ENCODE measurements at regions not wholly inside any gene's neighbourhood (a gene's known extent, or its start where the extent isn't known, plus 50 kb on each side); places are given as distances from the start of the nearest gene placed in this dataset.

DNA sequence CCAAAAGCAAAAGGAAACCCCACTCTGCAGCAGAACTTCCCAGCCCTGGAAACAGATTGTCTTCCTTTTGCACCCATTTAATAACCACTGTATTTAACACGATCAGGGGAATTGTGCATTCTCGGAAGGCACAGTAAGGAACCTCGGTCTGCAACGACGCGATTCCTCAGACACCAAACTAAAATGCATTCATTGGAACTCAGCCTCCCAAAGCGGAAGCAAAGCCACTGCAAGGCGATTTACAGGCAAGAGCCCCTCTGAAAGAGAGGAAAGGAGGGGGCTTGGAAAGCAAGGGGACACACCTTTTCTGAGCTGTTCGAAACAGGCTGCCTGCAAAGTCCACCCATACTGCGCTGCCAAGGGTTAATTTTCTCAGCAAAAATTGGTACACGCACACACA lies 297.7 kb downstream of the OMA1 start:
- Histone ChIP-seq H3K36me3 (no peaks in the 10 kb centered on the region), H3K9me3 (no peaks in the 10 kb centered on the region), H3K4me3 (no peak overlapping the region), H3K27me3 (peaks cover 0 to 72% (median 14%) of the 10 kb centered on the region in 4 donors), H3K27ac (no peak overlapping the region), H3K4me1 (peaks cover 0 to 26% (median 5%) of the 10 kb centered on the region in 3 donors)
- 16 to 20% methylated on average over 11 of the region's 11 CpGs for WGBS, 2 donors
- no peak for DNase-seq
- TF ChIP-seq POLR2A (IDR thresholded peaks at IDR 0.05) = no peak
- TF ChIP-seq, protein P1, sequence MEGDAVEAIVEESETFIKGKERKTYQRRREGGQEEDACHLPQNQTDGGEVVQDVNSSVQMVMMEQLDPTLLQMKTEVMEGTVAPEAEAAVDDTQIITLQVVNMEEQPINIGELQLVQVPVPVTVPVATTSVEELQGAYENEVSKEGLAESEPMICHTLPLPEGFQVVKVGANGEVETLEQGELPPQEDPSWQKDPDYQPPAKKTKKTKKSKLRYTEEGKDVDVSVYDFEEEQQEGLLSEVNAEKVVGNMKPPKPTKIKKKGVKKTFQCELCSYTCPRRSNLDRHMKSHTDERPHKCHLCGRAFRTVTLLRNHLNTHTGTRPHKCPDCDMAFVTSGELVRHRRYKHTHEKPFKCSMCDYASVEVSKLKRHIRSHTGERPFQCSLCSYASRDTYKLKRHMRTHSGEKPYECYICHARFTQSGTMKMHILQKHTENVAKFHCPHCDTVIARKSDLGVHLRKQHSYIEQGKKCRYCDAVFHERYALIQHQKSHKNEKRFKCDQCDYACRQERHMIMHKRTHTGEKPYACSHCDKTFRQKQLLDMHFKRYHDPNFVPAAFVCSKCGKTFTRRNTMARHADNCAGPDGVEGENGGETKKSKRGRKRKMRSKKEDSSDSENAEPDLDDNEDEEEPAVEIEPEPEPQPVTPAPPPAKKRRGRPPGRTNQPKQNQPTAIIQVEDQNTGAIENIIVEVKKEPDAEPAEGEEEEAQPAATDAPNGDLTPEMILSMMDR (IDR thresholded peaks at IDR 0.05) = no peak
- intact Hi-C loops (cut with DNase I) = no loop called here

GRCh38 chr1:58248072-58248471 lies 298.5 kb downstream of the OMA1 start:
- Histone ChIP-seq H3K4me3 (no peak overlapping the region), H3K27ac (no peak overlapping the region), H3K9me3 (no peaks in the 10 kb centered on the region), H3K36me3 (no peaks in the 10 kb centered on the region), H3K4me1 (peaks cover 0 to 26% (median 5%) of the 10 kb centered on the region in 3 donors), H3K27me3 (peaks cover 0 to 72% (median 14%) of the 10 kb centered on the region in 4 donors)
- TF ChIP-seq POLR2A (IDR thresholded peaks at IDR 0.05) = no peak
- TF ChIP-seq, protein P1 (IDR thresholded peaks at IDR 0.05) = no peak
- intact Hi-C loops (cut with DNase I) = no loop called here
- 34 to 41% methylated on average over 3 to 5 of the region's 5 CpGs for WGBS, 2 donors
- DNase-seq = no peak

- 93 to 96% methylated on average over 4 of the region's 4 CpGs for WGBS, 2 donors
- Histone ChIP-seq H3K36me3 (no peaks in the 10 kb centered on the region), H3K9me3 (no peaks in the 10 kb centered on the region), H3K27ac (no peak overlapping the region), H3K4me1 (peaks cover 0 to 26% (median 5%) of the 10 kb centered on the region in 3 donors), H3K4me3 (no peak overlapping the region), H3K27me3 (peaks cover 0 to 72% (median 14%) of the 10 kb centered on the region in 4 donors)
- intact Hi-C loops (cut with DNase I) = no loop called here
- no peak for DNase-seq
- TF ChIP-seq POLR2A (IDR thresholded peaks at IDR 0.05) = no peak
- TF ChIP-seq, protein P1 (IDR thresholded peaks at IDR 0.05) = no peak
Observed at GRCh38 chr1:58246549-58246948, 300.0 kb downstream of the OMA1 start.

DNA sequence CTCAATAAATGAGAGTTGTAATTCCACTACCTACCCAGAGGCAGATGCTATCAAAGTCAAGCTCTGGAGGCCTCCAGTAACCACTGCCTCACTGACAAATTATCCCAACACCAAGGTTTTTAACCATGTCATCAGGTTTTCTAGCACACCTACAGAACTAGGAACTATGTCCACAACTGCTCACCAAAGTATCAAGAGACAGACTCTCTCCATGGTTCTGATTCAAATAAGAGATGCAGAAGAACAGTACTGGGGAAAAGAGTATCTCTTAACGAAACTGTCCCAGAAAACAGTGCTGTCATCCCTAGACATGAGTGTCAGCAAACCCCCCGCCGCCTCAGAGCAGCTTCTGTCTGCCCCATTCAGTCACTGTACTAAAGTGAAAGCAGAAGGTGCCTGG lies 301.7 kb downstream of the OMA1 start:
- Histone ChIP-seq H3K27me3 (peaks cover 0 to 57% (median 14%) of the 10 kb centered on the region in 4 donors), H3K27ac (no peak overlapping the region), H3K4me1 (peaks cover 0 to 19% (median 5%) of the 10 kb centered on the region in 3 donors), H3K9me3 (no peaks in the 10 kb centered on the region), H3K4me3 (no peak overlapping the region), H3K36me3 (no peaks in the 10 kb centered on the region)
- intact Hi-C loops (cut with DNase I) = no loop called here
- TF ChIP-seq POLR2A (IDR thresholded peaks at IDR 0.05) = no peak
- TF ChIP-seq, protein P1 (IDR thresholded peaks at IDR 0.05) = no peak
- DNase-seq = no peak
- 50 to 76% methylated on average over 2 to 3 of the region's 3 CpGs for WGBS, 2 donors

GRCh38 chr1:58238846-58239245 lies 307.7 kb downstream of the OMA1 start:
- Histone ChIP-seq H3K36me3 (no peaks in the 10 kb centered on the region), H3K27me3 (no peaks in the 10 kb centered on the region), H3K4me3 (no peak overlapping the region), H3K27ac (no peak overlapping the region), H3K9me3 (no peaks in the 10 kb centered on the region), H3K4me1 (no peaks in the 10 kb centered on the region)
- WGBS, 2 donors = 66 to 78% methylated on average over 1 to 2 of the region's 2 CpGs
- no peak for DNase-seq
- TF ChIP-seq POLR2A (IDR thresholded peaks at IDR 0.05) = no peak
- TF ChIP-seq, protein P1 (IDR thresholded peaks at IDR 0.05) = no peak
- intact Hi-C loops (cut with DNase I) = no loop called here
